Stimulated activated CD8-positive, alpha-beta memory T cell treated with anti-CD3 and anti-CD28 coated beads, Interleukin-7, amount 100 ng/mL, for 24 hours (primary cell): ENCODE measurements at regions not wholly inside any gene's neighbourhood (a gene's known extent, or its start where the extent isn't known, plus 50 kb on each side); places are given as distances from the start of the nearest gene placed in this dataset.
"Not testable (repeated sequence)": the region's sequence is repeated elsewhere in the genome, so short reads cannot be mapped to it uniquely, and the experiment has no call there.

Experiments used
- DNase-seq: peaks from one replicate; pipeline ENCODE4 v3.0.0-alpha.2; 2020; ENCODE audit warnings: low read depth

DNA sequence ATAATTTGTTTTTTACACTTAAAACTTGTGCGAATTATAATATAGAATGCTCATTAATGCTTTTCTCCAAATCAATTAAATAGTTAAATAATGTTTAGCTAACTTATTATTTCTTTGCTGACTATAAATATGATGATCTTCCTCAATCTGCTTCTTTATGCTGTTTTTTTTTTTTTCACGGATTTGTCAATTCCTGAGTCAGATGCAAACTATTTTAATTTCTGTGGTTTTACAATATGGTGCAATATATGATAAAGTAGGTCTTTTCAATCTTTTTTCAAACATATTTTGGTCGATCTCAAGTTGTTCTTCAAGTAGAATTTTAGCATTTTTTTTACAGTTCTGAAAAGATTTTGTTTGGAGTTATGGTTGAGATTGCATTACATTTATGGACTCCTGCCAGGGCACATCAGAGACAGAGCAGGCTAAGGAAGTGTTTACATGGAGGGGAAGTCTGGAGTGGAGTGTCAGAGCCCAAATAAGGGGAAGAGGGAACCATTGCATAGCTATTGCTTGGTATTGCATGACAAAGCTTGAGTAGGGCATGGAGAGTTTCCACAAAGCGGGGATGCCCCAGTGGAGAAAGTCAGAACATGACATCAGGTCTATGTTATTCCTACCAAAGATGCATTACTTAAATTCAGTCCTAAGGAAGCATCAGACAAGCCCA is 204.4 kb downstream of the OTUD1 start:
- no peak for DNase-seq

- DNase-seq: no peak
Measured at GRCh38 chr10:23648618-23649017, 209.7 kb downstream of the OTUD1 start.

DNA sequence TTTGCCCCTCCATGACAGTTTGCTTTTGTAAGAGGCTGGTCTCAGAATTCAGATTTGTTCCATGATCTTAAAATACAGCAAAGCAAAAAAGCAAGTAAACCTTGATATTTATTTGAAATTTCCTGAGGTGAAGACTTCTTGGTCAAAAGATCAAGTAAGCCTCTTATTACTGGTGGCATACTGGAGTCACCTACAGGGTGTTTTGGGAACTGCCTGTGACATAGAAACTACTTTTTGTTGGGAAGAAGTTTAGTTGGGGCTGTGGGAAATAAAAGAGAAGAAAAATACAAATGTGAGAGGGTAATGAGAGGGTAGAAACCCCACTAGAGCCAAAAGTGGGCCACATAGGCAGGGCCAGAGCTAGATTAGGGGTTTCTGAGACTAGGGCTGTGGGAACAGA is 217.9 kb downstream of the OTUD1 start:
- DNase-seq: no peak

- DNase-seq: no peak
Measured at GRCh38 chr10:23657677-23658076, 218.8 kb downstream of the OTUD1 start.

GRCh38 chr10:23671866-23672265 is 233.0 kb downstream of the OTUD1 start:
- not testable (repeated sequence) for DNase-seq

DNA sequence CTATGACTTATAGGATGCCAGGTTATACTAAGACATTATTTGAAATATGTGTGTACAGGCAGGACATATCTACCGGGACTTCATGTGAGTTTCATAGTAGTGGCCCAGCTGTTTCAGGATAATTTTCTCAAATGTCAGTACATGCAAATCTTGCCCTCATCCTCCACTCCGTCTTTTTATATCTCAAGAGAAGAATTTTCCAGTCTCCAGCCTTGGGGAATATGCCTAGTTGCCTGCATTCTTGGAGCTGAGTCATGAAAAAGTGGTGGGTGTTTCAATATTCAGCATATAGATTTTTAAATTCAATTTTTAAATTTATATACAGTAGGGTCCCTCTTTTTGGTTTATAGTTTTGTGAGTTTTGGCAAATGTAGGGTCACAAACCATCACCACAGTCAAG is 236.7 kb downstream of the OTUD1 start:
- DNase-seq: no peak

DNA sequence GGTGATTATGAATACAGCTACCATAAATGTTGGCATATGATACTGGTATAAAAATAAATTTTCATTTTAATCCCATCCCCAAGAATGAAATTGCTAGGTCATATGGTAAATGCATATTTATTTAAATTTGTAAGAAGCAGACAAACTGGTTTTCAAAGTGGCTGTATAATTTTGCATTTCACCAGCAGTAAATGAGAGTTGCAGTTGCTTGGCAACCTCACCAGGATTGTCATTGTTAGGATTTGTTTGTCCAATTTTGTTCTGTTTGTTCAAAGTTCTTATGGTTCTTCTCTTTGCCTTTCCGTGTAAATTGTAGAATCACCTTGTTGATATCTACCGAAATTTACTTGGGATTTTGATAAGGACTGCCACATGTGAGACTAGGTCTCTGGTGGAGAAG is 237.4 kb downstream of the OTUD1 start:
- DNase-seq: no peak

DNA sequence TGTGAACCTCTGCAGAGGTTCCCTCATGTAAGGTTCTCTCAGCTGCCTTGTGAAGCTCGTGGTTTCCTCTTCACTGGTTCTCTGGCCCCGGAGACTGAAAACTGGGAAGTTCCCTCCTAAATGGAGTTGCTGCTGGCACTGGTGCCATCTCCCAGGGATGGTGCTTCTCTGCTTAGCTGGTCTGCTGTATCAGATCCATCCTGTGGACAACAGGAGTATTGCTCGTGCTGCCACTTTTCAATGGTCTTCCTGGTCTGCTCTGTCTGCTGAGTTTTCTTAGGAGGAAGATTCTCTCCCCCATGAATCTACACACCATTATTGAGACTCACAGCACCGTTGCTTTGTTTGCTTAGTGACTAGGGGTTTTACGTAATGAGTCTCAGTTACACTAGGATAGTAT is 247.8 kb downstream of the OTUD1 start:
- DNase-seq: no peak

- no peak for DNase-seq
Measured at GRCh38 chr10:23692736-23693135, 253.9 kb downstream of the OTUD1 start.

GRCh38 chr10:23693501-23693901 is 254.6 kb downstream of the OTUD1 start:
- no peak for DNase-seq

GRCh38 chr10:23693925-23694324 is 255.1 kb downstream of the OTUD1 start:
- no peak for DNase-seq

GRCh38 chr10:23694446-23694920 is 255.6 kb downstream of the OTUD1 start:
- DNase-seq: no peak

DNA sequence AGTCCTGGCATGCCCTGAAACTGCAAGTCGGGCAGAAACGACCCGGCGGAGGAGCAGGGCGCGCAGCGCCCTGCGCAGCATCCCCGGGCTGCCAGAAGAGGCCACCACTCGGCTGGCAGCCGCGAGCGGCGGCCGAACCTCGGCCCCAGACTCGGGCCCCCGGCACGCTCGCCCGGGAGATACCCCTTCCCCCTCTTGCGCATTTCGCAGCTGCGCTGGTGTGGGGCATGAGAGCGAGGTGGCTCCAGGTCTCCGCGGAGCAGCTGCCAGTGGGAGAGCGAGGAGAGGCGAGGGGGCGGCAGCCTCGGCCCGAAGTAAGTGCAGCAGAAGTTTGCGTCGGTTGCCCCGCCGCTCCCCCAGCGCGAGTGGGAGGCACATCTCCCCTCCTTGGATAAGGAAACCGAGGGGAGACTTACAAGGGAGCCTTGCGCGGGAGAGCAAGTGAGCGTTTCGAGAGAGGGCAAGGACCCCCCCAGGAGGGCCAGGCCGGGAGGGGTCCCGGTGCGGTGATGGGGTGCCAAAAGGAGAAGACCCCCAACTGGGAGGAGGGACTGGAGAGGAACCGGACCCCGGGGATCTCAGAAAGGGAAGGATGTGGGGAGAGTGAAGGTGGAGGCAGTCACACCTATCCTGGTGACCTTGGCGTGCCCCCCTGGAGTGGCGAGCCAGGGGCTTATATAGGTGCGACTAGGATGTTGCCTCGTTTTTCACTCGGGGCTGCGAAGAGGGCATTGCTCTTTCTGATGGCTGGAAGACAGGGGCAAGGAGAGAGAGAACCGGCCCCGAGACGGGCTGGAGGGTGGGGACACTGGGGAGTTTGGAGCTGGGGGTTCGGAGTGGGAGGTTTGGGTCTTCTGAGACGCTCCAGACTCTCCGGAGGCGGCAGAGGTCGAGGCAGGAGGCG is 256.3 kb downstream of the OTUD1 start:
- DNase-seq: no peak

DNA sequence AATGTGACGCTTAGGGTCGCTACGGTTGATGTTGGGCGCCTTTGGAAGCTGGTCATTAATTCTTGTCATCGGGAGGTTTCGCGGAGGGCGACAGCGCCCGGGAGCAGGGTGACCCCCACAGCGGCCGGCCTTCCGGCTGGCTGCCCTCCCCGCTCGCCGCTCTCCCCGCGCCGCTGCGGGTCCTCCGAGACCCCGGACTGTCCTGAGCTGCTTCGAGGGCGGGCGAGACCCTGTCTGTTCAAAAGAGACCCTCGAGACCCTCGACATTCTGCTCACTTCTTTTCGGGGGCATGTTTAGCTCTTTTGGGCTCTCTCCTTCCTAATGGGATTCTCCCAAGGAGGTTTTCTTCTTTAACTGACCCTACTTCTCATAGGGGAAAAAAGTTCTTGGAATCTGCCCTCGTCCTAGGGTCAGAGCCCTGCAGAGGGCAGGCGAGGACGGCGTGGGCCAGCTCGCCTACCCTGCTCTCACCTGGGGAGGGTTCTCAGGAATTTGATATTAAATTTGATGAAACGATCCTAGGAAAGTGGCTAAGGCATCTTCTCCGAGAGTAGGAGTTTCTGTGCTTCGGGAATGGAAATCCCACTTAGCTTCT is 257.0 kb downstream of the OTUD1 start:
- no peak for DNase-seq

DNA sequence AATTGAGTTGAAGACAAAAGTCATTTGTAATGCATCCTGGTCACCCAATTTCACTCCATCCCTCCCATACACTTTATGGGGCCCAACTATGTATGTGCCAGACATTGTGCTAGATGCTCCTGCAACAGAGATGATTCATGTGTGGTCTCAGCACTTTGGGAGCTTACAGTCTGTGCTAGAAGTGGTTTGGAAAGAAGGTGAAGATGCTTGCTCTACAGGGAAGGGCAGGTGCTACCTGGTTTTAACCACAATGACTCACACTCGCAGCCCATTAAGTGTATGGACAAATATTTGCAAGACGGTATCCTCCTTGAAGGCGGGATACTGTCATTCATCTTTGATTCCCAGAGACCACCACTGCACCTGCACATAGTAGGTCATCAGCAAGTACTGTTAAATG is 257.6 kb downstream of the OTUD1 start:
- DNase-seq: no peak

DNA sequence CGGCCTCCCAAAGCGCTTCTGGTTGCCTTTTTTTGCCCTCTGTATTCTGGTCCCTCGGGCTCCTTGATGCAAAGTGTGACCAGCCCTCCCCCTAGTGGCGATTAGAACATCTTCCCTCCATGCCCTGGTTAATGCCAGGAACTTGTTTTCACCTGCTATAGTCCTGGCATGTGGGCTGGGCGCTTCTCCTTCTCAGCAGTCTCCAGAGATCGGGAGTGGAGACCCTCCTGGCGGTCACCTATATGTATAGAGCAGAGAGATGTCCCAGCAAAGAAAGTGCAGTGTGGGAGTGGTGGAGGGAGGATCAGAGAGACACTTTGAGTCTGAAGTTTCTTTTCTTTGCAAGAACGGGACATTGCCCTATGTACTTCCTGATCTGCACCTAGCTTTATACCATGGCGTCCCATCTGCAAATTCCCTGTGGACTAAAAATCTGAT is 264.1 kb downstream of the OTUD1 start:
- no peak for DNase-seq

- no peak for DNase-seq
Measured at GRCh38 chr10:23715363-23715762, 276.5 kb downstream of the OTUD1 start.

DNA sequence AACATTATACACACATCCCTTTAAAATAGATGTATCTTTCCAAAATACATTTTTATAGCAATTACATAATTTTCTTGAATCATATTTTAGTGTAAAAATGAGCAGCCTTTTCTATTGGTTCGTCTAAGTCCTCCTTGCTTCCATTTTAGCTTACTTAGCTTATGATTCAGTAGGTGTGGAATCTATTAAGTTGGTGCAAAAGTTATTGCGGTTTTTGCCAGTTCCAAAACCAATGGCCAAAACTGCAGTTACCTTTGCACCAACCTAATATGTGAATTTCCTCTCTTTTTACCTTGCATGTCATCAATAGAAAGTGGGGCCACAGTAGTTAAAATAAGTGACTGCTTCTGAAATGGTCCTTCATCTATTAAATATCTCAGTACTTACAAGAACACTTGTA is 279.0 kb downstream of the OTUD1 start:
- no peak for DNase-seq

DNA sequence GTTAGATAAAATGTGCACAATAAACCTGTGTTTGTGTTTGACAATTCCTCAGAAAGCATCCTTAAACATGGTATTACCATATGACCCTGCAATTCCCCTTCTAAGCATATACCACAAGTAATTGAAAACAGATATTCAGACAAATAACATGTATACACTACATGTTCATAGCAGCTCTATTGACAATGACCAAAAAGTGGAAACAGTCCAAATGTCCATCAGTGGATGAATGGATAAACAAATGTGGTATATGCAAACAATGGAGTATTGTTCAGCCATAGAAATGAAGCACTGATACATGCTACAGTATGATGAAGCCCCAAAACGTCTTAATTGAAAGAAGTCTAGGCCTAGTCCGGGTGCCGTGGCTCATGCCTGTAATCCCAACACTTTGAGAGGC is 280.1 kb downstream of the OTUD1 start:
- DNase-seq: no peak

- no peak for DNase-seq
Measured at GRCh38 chr10:23723796-23724195, 284.9 kb downstream of the OTUD1 start.

DNA sequence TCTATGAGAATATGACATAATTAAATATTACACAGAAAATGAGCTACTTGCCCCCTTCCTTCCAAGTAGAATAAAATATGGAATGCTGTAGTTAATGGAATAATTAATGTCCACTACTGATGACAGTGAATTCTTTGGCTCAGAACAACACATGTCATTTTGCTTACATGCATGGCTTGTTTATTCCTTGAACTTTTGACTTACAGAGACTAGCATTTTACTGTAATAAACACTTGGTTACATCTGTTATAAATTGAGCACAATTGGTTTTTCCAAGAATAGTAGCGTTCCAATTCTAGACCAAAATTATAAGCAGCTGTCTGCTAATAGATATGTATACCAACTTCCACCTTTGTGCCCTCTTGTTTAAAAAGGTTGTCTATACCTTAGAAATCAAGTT is 286.7 kb downstream of the OTUD1 start:
- DNase-seq: no peak

- DNase-seq: no peak
Measured at GRCh38 chr10:23742368-23742767, 303.5 kb downstream of the OTUD1 start.

GRCh38 chr10:23742807-23743206 is 303.9 kb downstream of the OTUD1 start:
- DNase-seq: no peak
